Inferior parietal cortex (tissue), 1 donor: ENCODE measurements at regions not wholly inside any gene's neighbourhood (a gene's known extent, or its start where the extent isn't known, plus 50 kb on each side); places are given as distances from the start of the nearest gene placed in this dataset.
A peak's percentile ranks its signal among the peaks of the same experiment; 100 is the strongest.

ENCODE experiments used
- DNase-seq: peaks from one replicate; pipeline ENCODE4 v3.0.0-alpha.2; 2016; ENCODE audit errors: extremely low spot score

DNA sequence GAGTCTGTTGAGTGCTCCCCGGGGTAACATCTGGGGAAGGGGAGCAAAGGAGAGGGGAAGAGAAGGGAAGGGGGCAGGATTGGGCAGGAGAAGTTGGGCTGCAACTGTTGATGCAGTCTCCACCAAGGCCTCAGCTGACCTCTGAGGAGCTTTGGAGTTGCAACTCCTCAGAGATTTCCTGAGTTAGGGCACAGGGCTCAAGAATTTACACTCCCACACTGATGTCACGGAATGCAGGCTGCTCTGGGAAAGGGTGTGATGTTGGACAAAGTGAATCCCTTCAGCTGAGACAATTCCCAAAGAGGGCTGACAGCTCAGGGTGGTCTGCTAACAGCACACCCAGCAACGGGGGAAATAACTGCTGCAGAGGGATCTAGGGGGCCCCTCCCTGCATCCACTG is 295.6 kb downstream of the PCNX1 start:
- DNase-seq, result no peak

DNA sequence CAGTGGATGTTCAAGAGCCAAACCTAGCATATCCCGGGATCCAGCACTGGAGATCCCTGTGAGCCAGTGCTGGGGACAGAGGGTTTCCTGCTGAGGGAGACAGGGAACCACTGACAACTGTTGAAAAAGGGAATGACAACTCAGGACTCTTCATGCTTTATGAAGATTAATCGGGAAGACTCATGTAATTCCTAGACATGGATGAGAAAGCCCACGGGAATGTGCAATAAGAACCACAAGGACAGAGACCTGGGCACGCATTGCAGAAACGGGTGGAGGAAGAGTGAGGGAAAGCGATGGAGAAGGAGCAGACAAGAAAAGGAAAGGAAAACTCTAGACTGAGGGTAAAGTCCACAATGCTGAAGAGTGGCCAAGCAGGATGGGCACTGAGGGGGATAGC is 296.0 kb downstream of the PCNX1 start:
- DNase-seq, result no peak

DNA sequence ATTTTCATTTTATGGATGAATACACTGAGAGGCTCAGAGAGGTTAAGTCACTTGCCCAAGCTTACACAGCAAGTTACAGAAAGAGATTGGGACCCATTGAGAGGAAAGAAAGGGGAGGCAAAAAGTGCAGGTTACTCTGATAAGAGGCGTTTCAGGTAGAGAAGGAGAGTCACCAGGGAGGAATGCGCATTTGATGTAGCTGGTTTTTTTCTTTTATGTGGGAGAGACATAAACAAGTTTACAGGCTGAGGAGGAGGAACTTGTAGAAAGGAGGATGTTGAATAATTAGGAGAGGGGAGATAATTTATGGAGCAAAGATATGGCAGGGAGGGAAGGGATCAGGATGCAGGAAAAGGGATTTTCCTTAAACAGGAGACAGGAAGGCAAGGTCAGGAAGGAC is 297.0 kb downstream of the PCNX1 start:
- no peak for DNase-seq

DNA sequence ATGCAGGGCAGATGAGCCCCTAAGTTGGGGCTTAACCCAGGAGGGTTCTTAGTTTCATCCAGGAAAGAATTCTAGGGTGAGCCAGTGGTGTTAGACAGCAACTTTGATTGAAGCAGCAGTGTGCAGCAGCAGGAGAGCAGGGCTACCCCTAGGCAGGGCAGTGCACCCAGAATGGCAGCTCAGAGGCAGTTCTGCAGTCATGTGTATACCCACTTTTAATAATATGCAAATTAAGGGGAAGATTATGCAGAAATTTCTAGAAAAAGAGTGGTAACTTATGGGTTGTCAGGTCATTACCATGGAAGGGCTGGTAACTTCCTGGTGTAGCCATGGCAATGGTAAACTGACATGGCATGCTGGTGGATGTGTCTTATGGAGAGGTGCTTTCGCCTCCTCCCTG is 297.5 kb downstream of the PCNX1 start:
- DNase-seq, result no peak

DNA sequence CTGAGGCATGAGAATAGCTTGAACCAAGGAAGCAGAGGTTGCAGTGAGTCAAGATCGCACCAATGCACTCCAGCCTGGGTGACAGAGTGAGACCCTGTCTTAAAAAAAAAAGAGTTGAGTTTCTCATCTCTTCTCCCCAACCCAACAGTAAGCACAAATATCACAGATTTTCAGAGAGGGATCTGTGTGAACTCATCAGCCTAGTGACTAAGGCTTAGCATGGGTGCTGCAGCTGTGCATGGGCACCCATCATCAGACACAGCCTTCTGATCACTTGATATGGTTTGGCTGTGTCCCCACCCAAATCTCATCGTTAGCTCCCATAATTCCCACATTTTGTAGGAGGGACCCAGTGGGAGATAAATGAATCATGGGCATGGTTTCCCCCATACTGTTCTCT is 298.9 kb downstream of the PCNX1 start:
- DNase-seq, result no peak

DNA sequence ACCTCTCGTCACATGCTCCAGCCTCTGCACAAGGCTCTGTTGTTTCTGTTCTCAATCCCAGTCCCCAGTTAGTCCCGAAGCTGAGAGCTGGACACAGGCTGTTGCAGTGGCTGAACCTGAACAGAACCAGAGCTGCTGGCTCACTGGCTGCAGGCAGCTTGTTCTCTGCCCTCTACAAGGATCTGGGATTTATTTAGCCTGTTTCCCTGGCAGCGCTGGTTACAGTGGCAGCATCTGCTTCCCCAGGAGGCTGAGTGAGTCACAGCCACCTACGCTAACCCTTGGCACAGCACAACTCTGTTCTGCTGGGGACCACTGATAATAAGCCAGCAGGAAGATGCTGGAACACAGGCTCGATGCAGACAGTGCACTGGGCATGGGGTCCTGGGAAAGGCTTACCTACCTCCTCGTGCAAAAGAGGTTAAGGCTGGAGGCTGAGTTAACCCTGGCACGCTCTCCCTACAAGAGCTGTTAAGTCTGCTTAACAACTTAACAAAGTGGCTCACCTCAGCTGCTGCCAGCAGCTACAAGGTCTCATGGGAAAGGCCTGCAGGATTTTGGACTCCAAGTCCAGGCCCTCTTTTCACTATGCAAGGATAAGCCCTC is 299.6 kb downstream of the PCNX1 start:
- peak; percentile 62 for DNase-seq

DNA sequence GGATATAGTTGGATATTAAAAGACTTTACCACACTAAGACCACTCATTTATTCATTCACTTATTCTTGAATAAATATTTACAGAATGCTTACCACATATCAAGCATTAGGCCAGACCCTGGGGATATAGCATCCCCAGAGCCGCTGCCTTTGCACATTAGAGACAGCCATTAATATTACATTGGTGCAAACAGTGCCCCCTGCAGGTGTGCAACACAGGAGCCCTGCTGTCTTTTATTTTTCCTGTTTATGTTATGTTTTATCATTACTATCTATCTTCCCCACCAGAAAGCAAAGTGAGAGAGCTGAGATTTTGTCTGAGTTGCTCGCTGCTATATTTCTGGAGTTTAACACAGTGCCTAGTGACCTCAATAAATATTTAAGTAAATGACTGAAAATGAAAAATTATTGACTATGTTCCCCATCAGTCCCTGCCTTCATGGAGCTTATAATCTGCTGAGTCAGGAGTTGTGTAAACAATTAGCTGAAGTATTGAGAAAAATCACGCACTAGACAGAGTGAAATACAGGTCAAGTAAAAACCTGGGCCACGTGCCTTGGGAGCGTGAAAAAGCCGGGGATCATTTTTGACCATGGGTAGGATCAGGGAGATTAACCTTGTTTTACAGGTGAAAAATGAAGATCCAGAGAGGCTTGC is 301.6 kb downstream of the PCNX1 start:
- DNase-seq, result no peak

DNA sequence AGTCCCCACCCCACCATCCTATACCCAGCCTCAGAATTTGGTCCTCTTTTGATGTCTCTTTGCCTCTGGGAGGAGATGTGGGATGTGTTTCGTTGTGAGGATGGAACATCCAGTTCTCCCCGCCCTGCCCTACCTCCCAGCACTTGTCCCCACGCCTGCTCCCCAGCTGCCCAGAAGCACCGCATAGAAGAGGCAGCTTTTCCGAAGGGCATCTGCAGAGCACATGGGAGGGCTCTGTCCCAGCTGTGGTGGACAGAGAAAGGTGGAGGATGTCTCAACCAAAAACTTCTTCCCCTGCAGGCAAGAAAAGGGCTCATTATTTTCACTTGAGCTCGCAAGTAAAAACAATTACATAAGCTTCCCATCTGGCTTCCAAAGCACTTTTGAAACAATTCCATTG is 302.6 kb downstream of the PCNX1 start:
- peak; percentile 43 for DNase-seq

DNA sequence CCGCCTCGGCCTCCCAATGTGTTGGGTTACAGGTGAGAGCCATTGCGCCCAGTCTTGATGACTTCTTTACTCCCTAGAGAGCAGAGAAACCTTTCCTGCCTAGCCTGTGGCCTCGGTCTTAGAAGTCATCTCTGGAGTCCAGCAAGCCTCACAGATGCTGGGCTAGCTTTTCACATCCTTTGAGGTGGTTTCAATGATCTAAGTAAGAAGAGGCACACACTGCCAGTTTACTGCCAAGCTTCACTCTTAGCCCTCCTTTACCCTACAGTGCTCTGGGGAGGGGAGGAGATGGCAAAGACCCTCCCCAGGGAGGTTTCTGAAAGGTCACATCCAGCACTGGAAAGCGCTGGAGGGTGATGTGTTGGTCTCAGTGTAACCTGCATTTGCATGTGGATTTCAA is 304.8 kb downstream of the PCNX1 start:
- no peak for DNase-seq

DNA sequence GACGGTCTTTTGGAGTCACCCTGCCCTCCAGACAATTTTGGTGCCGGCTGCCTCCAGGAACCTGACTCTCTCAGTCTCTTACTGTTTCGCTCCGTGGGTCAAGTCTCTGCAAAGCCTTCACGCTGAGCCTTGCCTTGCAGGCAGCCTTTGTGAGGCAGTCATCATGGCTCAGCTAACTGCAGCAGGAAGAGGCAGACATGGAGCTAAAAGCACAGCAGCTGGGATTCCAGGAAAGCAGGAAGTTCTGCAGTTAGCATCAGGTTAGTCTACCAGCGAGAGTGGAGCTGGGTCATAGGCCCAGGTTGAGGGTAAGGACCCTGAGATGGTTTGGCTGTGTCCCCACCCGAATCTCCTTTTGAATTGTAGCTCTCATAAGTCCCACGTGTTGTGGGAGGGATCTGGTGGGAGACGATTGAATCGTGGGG is 305.4 kb downstream of the PCNX1 start:
- no peak for DNase-seq

DNA sequence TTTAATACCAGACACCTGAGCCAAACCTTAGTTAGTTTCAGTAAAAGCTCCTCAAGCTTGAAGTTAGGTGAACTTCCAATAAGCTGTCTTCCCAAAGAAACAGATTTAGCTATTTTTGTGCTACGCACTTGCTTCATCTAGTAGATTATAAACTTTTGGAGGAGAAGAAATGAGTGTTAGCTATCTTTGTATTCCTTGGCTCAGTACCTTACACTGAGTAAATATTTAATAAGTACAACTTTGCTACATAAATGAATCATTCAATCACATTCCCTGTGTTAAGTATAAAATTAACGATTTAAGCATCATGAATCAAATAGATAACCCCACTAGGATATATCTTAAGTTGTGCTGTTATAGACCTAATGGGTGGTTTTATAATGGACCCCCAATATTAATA is 307.0 kb downstream of the PCNX1 start:
- DNase-seq, result no peak

DNA sequence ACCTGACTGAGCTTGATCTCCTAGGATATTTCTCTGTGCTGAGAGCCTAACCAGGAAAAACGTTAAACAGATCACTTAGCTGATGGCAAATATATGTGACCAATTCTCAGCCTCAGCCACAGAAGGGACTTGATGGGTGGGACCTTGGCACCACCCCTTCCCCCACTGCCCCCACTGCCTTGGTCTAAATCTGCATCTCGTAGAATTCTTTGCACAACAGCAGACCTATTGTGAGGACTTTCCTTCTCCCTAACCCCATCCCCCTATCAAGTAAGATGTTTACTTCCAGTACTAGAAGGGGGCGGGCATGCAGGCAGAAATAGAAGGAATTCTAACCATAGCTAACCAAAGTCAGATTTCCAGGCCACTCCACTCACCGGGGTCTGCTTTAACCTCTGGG is 313.2 kb downstream of the PCNX1 start:
- no peak for DNase-seq

DNA sequence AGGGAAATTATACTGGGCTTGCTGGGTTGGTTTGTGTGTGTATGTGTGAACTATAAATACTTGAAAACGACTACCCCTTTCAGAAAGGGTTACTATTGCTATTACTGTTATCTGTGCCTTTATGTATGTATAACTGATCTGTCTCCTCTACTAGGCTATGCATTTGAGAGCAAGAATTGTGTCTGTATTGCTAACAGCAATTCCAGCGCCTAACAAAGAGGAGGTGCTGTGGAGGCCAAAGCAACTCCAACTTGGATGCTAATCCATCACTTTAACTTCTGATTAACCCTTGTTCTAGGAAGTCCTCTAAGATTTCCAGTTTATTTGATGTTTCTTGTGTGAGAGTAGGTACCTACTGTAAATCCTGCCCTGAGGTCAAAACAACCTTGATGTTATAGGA is 313.9 kb downstream of the PCNX1 start:
- DNase-seq, result no peak

DNA sequence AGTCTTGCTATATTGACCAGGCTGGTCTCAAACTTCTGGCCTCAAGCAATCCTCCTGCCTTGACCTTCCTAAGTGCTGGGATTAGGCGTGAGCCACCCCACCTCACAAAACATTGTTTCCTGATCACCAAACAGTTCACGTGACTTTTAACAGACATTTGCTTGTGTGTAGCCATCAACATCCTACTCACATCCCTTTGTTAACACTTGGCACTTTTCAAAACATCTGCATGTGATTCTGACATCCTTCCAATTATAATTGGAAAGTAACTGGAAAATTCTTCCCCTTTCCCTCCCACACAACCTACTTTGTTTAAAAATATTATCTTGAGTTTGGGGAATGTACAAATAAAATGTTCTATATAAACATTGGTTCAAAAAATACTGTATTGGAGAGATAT is 317.9 kb downstream of the PCNX1 start:
- DNase-seq, result no peak

DNA sequence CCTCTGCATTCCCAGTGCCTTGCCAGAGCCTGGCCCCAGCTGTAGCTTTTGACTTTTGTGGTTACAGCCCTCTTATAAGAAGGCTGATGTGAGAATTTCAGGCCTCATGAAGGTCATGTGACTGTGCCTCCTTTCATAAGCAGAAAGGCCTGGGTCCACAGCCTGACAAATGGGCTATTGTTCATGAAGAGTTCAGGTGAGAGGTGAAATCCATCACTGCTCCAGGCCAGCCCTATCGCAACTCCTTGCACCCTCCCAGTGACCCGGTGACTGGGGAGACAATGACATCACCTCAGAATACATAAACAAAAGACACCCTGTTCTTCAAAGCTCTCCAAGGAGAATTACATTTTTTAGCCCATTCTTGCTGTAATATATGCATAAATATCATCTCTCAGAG is 321.5 kb downstream of the PCNX1 start:
- DNase-seq, result no peak

DNA sequence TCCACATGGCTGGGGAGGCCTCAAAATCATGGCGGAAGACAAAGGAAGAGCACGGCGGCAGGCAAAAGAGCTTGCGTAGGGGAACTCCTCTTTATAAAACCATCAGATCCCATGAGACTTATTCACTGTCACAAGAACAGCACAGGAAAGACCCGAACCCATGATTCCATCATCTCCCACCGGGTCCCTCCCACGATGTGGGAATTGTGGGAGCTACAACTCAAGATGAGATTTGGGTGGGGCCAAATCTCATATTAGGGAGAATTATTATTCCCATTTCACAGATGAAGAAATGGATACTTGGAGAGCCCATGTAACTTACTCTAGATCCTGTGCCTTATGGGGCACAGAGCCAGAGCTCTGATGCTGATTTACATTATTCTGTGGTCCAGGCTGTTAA is 322.6 kb downstream of the PCNX1 start:
- DNase-seq, result no peak

DNA sequence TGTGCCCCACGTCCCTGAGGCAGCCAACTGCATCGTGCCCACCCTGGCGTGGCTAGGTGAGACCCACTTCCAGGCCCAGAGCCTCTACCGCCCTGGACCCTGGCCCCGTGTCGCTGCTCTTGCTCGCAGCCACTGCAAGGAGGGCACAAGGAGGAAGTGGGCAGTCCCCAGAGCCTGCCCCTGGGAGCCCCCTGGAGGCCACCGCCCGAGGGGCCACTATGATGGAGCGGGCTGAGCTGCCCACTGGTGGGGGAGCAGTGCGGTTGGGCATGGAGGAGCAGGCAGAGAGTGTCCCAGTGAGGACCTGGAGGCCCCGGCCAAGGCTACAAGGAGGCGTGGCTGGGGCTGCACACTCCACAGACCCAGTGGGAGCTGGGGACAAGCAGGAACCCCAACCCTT is 323.6 kb downstream of the PCNX1 start:
- no peak for DNase-seq

DNA sequence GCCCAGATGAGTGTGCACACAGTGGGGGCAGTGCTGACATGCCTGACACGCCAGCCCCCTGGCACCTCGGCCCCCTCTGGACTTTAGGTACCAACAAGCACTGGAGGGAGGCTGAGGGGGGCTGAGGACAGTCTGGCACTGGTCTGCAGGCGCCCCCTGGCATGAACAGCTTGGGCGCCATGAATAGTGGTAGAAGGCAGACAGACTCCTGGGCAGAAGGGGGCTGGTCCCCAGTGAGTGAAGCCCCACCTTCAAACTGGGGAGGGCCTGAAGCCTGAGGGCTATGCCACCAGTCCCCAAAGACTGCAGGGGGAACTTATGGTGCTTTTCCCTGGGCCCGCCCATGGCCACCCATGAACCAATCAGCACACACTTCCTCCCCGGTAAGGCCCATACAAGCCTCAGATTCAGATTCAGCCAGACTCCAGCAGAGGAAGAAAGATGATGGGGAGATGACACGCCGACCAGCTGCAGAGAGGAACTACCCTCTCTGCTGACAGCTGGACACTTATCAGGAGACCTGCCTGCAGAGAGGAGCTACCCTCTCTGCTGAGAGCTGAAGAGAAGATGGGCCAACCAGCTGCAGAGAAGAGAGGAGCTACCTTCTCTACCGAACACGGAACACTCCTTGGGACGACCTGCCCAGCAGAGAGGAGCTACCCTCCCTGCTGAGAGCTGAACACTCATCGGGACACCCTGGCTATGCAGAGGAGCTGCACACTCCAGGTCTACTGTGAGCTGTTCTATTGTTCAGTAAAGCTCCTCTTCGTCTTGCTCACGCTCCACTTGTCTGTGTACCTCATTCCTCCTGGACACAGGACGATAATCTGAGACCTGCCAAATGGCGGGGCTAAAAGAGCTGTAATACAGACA is 324.5 kb downstream of the PCNX1 start:
- no peak for DNase-seq

DNA sequence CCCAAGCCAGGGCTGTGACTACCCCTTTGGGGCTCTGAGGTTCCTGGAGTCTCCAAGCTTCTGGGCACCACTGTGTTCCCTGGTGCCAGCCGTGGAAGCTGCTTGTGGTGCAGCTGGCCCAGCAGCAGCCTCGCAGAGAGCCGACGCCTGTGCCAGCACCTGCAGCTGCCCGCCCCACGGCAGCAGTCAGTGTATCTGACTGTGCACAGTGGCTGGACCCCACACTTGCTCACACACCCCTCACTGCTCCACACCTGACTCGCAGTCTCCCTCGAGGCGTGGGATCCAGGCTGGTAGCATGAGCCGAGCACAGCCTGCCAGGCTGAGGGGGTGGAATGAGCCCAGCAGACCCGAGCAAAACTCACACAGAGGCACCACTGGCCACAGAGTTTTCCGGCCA is 325.2 kb downstream of the PCNX1 start:
- no peak for DNase-seq

DNA sequence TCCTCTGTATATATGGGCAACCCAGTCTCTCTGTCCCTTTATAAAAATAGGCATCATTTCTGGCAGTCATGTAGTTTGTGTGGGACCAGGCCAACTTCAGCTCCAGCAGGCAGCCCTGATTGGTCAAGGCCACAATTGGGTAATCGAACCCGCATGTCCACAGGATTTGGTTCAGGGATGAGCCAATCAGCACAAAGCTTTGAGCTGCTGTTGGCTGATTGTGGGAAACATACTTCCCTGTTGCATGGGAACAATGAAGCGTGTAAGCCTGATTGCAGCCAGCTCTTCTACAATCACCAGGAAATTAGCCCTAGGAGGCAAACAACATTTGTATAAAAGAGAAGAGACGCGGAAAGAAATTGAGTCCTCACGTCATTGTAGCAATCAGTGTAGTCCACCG is 328.6 kb downstream of the PCNX1 start:
- DNase-seq, result peak; percentile 66

DNA sequence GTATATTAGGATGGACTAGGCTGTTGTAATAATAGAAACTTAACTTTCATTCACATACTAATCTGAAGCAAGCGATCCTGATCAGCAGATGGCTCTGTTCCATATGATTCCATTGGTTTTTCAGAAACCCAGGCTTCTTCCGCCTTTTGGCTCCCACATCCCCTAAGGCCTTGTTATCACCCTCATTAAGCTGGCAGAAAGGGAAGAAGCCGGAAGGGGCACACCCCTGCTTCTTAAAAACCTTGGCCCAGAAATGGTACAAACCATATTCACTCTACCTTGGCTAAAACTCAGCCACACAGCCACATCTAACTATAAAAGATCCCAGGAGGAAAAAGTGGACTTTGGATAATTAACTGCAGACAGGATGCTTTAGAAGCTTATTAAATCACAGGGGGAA is 329.2 kb downstream of the PCNX1 start:
- no peak for DNase-seq

DNA sequence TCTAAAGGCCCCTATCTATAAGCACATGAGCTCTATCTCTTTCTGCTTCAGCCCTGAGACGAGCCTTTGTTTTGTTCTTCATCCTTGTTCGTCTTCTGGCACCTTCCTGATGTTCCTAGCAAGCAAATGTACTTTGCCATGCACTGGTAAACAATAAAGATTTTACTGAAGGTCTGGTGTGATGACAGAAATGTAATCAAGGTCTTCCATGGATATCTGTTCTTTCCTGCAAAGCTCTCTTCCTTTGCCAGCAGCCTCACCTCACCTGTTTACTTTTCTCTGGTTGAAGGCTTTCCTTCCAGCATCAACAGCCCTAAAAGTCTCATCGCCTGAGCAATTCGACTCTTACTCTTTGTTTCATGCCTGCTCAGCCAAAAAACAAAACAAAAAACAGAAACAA is 330.3 kb downstream of the PCNX1 start:
- no peak for DNase-seq

DNA sequence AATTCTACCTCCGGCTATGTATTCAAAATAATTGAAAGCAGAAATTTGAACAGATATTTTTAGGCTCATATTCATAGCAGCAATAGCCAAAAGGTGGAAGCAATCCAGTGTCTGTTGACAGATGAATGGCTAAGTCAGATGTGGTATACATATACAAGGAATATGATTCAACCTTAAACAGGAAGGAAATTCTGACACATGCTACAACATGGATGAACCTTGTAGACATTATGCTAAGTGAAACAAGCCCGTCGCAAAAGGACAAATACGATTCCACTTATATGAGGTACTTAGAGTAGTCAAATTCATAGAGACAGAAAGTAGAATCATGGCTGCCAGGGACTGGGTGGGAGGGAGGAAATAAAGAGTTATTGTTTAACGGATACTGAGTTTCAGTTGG is 331.6 kb downstream of the PCNX1 start:
- DNase-seq, result no peak
